ENCODE measurements at regions not wholly inside any gene's neighbourhood (a gene's known extent, or its start where the extent isn't known, plus 50 kb on each side); places are given as distances from the start of the nearest gene placed in this dataset.

DNA sequence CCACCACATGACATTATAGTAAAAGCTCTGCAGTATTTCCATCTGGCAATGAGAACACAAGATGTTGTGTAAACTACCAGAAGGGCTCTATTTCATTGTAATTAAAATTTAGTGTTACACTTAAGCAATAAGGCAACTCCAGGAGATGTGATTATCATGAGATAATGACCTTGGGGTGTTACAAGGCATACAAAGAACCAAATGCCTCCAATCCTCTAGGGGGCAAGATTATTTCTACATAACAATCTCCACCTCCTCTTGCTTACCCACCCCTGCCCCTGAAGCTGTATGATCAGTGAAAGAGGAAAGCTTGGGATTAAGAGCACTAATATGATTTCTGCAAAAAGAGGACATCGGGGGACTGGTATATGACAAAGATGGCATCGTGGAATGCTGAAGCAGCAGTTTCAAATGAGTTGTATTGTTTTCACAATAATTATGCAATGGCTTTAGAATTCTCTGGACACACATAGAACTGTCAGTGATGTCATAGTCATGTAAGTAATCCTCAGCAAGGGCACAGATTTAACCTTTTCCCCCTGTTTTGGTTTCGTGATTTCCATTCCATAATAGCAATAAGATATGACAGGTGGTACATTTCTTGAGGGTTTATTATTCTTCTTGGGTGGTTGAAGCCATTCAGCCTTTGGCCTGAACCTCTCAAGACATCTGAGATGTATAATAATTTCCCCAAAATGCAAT lies 295.3 kb downstream of the MZT1 start:
- Mint-ChIP-seq H3K4me1 (ENCODE audit: low read depth in 2 of 2) (no peaks in the 10 kb centered on the region), H3K27me3 (no peaks in the 10 kb centered on the region), H3K36me3 (no peaks in the 10 kb centered on the region), H3K4me3 (no peak overlapping the region), H3K9me3 (peaks cover 8% of the 10 kb centered on the region), H3K27ac (no peak overlapping the region)
- ATAC-seq (no peak), DNase-seq (ENCODE audit: low spot score) (no peak)

DNA sequence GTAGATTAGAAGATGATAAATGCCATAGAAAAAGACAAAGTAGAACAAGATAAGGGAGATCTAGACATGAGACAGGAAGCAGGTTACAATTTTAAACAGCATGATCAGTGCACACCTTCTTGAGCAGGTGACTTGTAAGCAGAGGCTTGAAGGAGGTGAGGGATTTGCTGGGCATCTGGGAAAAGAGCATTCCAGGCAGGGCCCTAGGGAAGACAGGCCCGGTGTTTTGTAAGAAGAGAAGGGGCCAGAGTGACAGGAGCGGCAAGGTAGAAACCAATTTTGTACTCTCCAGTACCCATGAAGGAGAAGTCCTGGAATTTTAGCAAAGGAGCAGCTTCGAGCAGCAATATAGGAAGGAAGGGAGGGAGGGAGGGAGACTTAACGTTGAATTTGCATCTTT lies 296.5 kb downstream of the MZT1 start:
- no peaks in the 10 kb centered on the region for H3K4me1 Mint-ChIP-seq (ENCODE audit: low read depth in 2 of 2)
- no peak overlapping the region for H3K27ac Mint-ChIP-seq
- H3K9me3 Mint-ChIP-seq = peaks cover 8% of the 10 kb centered on the region
- ATAC-seq = no peak
- DNase-seq (ENCODE audit: low spot score) = no peak
- no peaks in the 10 kb centered on the region for H3K36me3 Mint-ChIP-seq
- no peaks in the 10 kb centered on the region for H3K27me3 Mint-ChIP-seq
- H3K4me3 Mint-ChIP-seq = no peak overlapping the region

DNA sequence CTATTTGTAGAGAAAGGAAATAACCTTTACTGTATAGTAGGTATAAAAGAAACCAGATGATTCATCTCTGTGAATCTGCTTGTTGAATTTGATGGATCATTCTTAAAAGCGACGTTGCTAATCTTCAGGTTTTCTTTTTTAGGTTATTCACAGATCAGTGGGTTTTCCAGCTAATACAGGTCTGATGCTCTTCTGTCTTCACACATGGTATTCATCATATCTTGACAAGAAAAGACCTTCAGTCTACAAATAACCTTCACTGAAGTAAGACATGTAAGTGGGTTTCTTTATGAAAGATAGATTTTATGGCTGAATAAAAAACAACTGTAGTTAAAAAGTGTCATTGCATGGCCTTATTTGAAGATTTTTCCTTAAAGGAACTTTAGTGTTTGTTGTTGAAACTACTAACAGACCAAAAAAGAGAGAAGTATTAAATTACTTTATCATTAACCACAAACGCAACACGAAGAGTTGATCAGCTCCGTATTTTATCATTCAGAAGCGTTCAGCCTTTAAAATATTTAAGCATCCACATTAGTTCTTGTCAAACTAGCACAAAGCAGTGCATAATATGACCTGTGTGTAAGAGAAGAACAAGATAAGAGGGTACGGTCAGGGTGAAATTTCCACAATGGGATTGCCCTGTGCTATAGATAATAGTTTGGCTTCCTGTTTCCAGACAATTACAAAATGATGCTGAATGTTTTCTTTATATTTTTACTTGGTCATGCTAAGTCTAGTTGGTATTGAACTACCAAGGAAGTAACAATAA lies 299.5 kb downstream of the MZT1 start:
- no peaks in the 10 kb centered on the region for H3K4me1 Mint-ChIP-seq (ENCODE audit: low read depth in 2 of 2)
- no peaks in the 10 kb centered on the region for H3K36me3 Mint-ChIP-seq
- H3K9me3 Mint-ChIP-seq = peaks cover 4% of the 10 kb centered on the region
- ATAC-seq (no peak), DNase-seq (ENCODE audit: low spot score) (no peak)
- H3K27ac Mint-ChIP-seq = no peak overlapping the region
- no peak overlapping the region for H3K4me3 Mint-ChIP-seq
- no peaks in the 10 kb centered on the region for H3K27me3 Mint-ChIP-seq

DNA sequence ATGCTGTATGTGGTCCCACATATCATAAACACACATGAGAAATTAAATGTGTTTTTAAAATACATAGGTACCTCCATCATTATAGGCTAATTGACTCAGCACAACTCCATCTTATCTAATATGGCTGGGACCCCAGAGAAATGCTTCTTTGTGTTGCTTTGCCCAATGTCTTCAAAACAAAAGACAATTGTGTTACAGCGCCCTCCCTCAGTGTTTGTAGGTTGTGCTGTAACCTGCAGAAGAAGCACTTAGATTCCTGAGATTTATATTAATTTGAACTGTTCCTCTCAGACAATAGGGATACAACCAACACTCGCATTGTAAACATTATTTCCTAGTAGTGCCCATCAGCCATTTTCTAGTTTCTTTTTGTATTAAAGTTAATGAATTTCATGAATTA lies 303.4 kb downstream of the MZT1 start:
- Mint-ChIP-seq H3K27ac (no peak overlapping the region), H3K4me3 (no peak overlapping the region), H3K36me3 (no peaks in the 10 kb centered on the region), H3K27me3 (no peaks in the 10 kb centered on the region), H3K4me1 (ENCODE audit: low read depth in 2 of 2) (no peaks in the 10 kb centered on the region), H3K9me3 (peaks cover 3% of the 10 kb centered on the region)
- DNase-seq (ENCODE audit: low spot score) (no peak), ATAC-seq (no peak)

DNA sequence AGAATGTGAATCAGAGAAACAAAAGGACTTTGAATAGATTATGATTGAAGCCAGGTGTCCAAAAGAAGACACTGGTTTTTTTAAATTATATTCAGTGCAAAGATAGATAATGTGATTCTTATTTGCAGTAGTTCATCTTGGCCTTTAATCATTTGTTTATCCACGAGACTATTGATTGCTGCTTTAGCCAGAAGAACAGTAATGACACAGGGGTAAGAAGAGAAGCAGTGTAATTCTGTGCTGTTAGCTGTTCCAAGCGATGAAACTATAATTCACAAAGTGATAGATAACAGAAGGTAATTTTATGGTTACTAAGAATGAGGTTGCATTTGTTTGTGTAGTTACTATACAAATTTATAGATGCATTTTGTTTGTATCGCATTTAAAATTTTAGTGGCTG lies 311.6 kb downstream of the MZT1 start:
- H3K9me3 Mint-ChIP-seq = peaks cover 17% of the 10 kb centered on the region
- DNase-seq (ENCODE audit: low spot score) (no peak), ATAC-seq (no peak)
- H3K27ac Mint-ChIP-seq = no peak overlapping the region
- no peaks in the 10 kb centered on the region for H3K4me1 Mint-ChIP-seq (ENCODE audit: low read depth in 2 of 2)
- no peaks in the 10 kb centered on the region for H3K36me3 Mint-ChIP-seq
- H3K27me3 Mint-ChIP-seq = no peaks in the 10 kb centered on the region
- no peak overlapping the region for H3K4me3 Mint-ChIP-seq

- H3K4me1 Mint-ChIP-seq (ENCODE audit: low read depth in 2 of 2) = no peaks in the 10 kb centered on the region
- ATAC-seq = no peak
- no peak overlapping the region for H3K4me3 Mint-ChIP-seq
- no peak for DNase-seq (ENCODE audit: low spot score)
- peaks cover 17% of the 10 kb centered on the region for H3K9me3 Mint-ChIP-seq
- H3K36me3 Mint-ChIP-seq = no peaks in the 10 kb centered on the region
- no peak overlapping the region for H3K27ac Mint-ChIP-seq
- H3K27me3 Mint-ChIP-seq = no peaks in the 10 kb centered on the region
Observed at GRCh38 chr13:72412481-72412880, 314.9 kb downstream of the MZT1 start.

GRCh38 chr13:72405441-72405840 lies 322.0 kb downstream of the MZT1 start:
- peaks cover 12% of the 10 kb centered on the region for H3K9me3 Mint-ChIP-seq

DNA sequence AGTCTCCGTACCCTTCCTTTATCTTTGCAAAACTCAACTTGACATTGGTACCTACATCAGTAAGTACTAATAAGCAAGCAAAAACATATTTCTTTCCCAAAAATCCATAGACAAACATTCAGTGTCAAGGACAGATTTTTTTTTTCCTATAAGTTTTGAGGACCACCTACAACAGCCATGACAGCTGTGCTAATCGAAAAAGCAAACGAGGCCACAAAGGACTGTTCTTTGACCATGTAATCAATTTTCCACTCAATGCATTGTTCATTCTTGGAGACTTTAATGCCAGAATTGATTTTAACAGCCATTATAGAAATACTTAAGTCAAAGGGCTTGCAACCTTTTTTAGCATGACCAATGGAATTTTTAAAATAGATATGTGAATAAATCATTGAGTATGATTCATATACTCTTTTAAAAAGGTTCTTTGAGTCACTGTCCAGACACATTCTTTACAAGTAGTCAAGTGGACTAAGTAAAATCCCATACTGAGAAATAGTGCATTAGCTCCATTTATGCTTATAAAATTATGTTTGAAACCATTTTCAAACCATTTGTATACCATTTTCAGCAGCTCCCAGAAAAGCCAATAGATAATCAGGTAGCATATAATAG lies 323.9 kb downstream of the MZT1 start:
- Mint-ChIP-seq H3K27ac (no peak overlapping the region), H3K36me3 (no peaks in the 10 kb centered on the region), H3K9me3 (peaks cover 9% of the 10 kb centered on the region), H3K4me3 (no peak overlapping the region), H3K4me1 (ENCODE audit: low read depth in 2 of 2) (no peaks in the 10 kb centered on the region), H3K27me3 (no peaks in the 10 kb centered on the region)
- DNase-seq (ENCODE audit: low spot score) (no peak), ATAC-seq (no peak)

More at GRCh38 chr13:72405441-72405840, 322.0 kb downstream of the MZT1 start:
- no peak overlapping the region for H3K4me3 Mint-ChIP-seq
- no peak overlapping the region for H3K27ac Mint-ChIP-seq
- H3K4me1 Mint-ChIP-seq (ENCODE audit: low read depth in 2 of 2) = no peaks in the 10 kb centered on the region
- DNase-seq (ENCODE audit: low spot score) (no peak), ATAC-seq (no peak)
- H3K27me3 Mint-ChIP-seq = no peaks in the 10 kb centered on the region
- no peaks in the 10 kb centered on the region for H3K36me3 Mint-ChIP-seq

DNA sequence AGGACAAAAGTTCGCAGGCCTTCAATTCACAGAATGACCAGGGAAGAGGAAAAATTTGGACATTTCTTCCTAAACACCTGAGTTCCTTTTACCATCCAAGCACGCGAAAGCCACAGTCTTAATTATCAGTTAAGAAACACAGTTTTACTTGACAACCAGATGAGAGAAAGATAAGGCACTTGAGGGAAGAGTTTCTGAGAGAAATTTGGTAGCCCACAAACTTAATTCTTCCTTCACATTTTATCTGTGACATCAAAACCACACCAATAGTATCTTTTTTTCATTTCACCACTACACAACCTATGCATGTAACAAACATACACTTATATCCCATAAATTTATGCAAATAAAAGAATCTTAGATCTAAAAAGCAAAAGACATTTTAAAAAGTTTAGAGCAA lies 326.6 kb downstream of the MZT1 start:
- no peaks in the 10 kb centered on the region for H3K27me3 Mint-ChIP-seq
- no peak overlapping the region for H3K27ac Mint-ChIP-seq
- DNase-seq (ENCODE audit: low spot score) (no peak), ATAC-seq (no peak)
- H3K36me3 Mint-ChIP-seq = no peaks in the 10 kb centered on the region
- peaks cover 9% of the 10 kb centered on the region for H3K9me3 Mint-ChIP-seq
- no peaks in the 10 kb centered on the region for H3K4me1 Mint-ChIP-seq (ENCODE audit: low read depth in 2 of 2)
- H3K4me3 Mint-ChIP-seq = no peak overlapping the region

- Mint-ChIP-seq H3K27ac (no peak overlapping the region), H3K4me3 (no peak overlapping the region), H3K27me3 (no peaks in the 10 kb centered on the region), H3K4me1 (ENCODE audit: low read depth in 2 of 2) (no peaks in the 10 kb centered on the region), H3K36me3 (no peaks in the 10 kb centered on the region), H3K9me3 (peaks cover 9% of the 10 kb centered on the region)
- DNase-seq (ENCODE audit: low spot score) = no peak
- no peak for ATAC-seq
Observed at GRCh38 chr13:72399351-72399750, 328.1 kb downstream of the MZT1 start.

DNA sequence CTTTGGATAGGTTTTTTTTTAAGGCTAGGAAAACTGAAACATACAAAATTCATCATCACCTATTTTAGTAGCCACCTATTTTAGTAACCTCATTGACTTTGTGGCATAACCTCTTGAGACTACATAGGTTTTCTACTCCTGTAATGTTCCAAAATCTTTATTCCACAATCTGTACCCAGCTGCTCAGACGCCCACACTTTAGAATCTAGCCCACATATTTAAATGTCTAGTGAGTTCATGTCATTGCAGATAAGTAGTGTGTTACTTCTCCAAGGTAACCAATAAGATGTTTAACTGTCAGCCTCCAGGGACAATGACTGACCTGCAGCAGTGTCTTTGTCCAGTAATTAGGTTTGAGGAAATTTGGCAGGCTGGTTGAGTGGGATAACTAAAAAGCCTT lies 330.2 kb downstream of the MZT1 start:
- Mint-ChIP-seq H3K4me3 (no peak overlapping the region), H3K27ac (no peak overlapping the region)
- DNase-seq (ENCODE audit: low spot score) = no peak

GRCh38 chr13:72390909-72391308 lies 336.5 kb downstream of the MZT1 start:
- no peaks in the 10 kb centered on the region for H3K27me3 Mint-ChIP-seq
- ATAC-seq = no peak
- H3K4me3 Mint-ChIP-seq = no peak overlapping the region
- H3K36me3 Mint-ChIP-seq = no peaks in the 10 kb centered on the region
- H3K27ac Mint-ChIP-seq = no peak overlapping the region
- DNase-seq (ENCODE audit: low spot score) = no peak
- H3K4me1 Mint-ChIP-seq (ENCODE audit: low read depth in 2 of 2) = no peaks in the 10 kb centered on the region
- H3K9me3 Mint-ChIP-seq = peaks cover 5% of the 10 kb centered on the region

More for the DNA sequence above, 330.2 kb downstream of the MZT1 start:
- no peak for ATAC-seq
- Mint-ChIP-seq H3K36me3 (no peaks in the 10 kb centered on the region), H3K27me3 (no peaks in the 10 kb centered on the region), H3K4me1 (ENCODE audit: low read depth in 2 of 2) (no peaks in the 10 kb centered on the region), H3K9me3 (peaks cover 12% of the 10 kb centered on the region)

DNA sequence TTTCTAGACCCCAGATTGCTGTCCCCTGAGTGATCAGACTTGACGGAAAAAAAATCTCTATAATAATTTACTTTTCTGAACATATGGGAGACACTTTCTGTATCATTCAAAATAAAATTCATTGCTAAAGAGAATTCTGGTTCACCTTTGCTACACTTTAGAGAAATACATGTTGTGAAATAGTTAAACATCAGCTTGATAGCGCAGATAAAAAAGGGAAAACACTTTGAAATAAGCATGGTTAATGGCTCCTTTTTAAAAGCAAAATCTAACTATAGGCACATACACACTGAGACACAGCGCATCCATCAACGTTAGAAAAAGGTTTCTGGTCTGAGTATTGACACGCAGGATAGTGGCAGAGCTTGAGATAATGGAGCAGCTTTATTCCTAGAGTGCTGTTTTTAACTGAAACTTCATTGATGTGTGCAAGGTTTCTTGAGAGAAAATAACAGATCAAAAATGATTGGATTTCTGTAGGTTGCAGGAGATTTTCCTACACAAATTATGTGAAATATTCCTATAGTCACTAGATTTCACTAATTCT lies 341.2 kb downstream of the MZT1 start:
- no peak for ATAC-seq
- no peak for DNase-seq (ENCODE audit: low spot score)
- Mint-ChIP-seq H3K9me3 (peaks cover 8% of the 10 kb centered on the region), H3K27ac (no peak overlapping the region), H3K4me3 (no peak overlapping the region), H3K36me3 (no peaks in the 10 kb centered on the region), H3K27me3 (no peaks in the 10 kb centered on the region), H3K4me1 (ENCODE audit: low read depth in 2 of 2) (no peaks in the 10 kb centered on the region)

GRCh38 chr13:72384879-72385278 lies 342.6 kb downstream of the MZT1 start:
- DNase-seq (ENCODE audit: low spot score) = no peak
- Mint-ChIP-seq H3K4me3 (no peak overlapping the region), H3K36me3 (no peaks in the 10 kb centered on the region), H3K4me1 (ENCODE audit: low read depth in 2 of 2) (no peaks in the 10 kb centered on the region), H3K27ac (no peak overlapping the region), H3K9me3 (peaks cover 8% of the 10 kb centered on the region), H3K27me3 (no peaks in the 10 kb centered on the region)
- no peak for ATAC-seq

All from natural killer cell treated with Interleukin-12 subunit alpha and Interleukin-12 subunit beta and Interleukin-15 and Interleukin-18, amount 100 ng/mL, for 72 hours (primary cell).